Left ventricle myocardium superior (tissue), 1 donor: ENCODE measurements at regions not wholly inside any gene's neighbourhood (a gene's known extent, or its start where the extent isn't known, plus 50 kb on each side); places are given as distances from the start of the nearest gene placed in this dataset.
A peak's percentile ranks its signal among the peaks of the same experiment; 100 is the strongest.
"Not testable (repeated sequence)": the region's sequence is repeated elsewhere in the genome, so short reads cannot be mapped to it uniquely, and the experiment has no call there.

Experiments
- ATAC-seq: fragments of 200-7000 bp; cut with Tn5 transposase; one replicate; pipeline ENCODE4 v1.9.1; 2020; ENCODE audit warnings: mild to moderate bottlenecking, moderate library complexity
- DNase-seq: peaks from one replicate; pipeline ENCODE4 v3.0.0-alpha.2; 2020
- intact Hi-C: fragments of 100-400 bp; cut with micrococcal nuclease; formaldehyde crosslinking; loops from one replicate; pipeline ENCODE4 v1.11.0; 2022
- donor health status: DM: no; HTN: yes; CAD: no; lungs with severe emphysema.

- intact Hi-C loops: no loop called here
- ATAC-seq (no peak), DNase-seq (no peak)
These were observed 216.2 kb upstream of the PIK3R1 start for GRCh38 chr5:67999391-67999790.

- ATAC-seq: peak; percentile 86
- DNase-seq: peak; percentile 56
- intact Hi-C loops: no loop called here
These were observed 216.8 kb upstream of the PIK3R1 start for GRCh38 chr5:67998709-67999261.

GRCh38 chr5:67997892-67998457 is 217.6 kb upstream of the PIK3R1 start:
- DNase-seq (no peak), ATAC-seq (no peak)
- intact Hi-C loops: no loop called here

GRCh38 chr5:67997148-67997547 is 218.4 kb upstream of the PIK3R1 start:
- ATAC-seq (no peak), DNase-seq (no peak)
- intact Hi-C loops: no loop called here

GRCh38 chr5:67996596-67996995 is 219.0 kb upstream of the PIK3R1 start:
- no peak for DNase-seq
- intact Hi-C loops: no loop called here
- ATAC-seq: no peak

- ATAC-seq (peak; percentile 36), DNase-seq (no peak)
- intact Hi-C loops: no loop called here
These were observed 222.6 kb upstream of the PIK3R1 start for GRCh38 chr5:67992923-67993322.

GRCh38 chr5:67989456-67989855 is 226.1 kb upstream of the PIK3R1 start:
- peak; percentile 85 for ATAC-seq
- DNase-seq: peak; percentile 36
- intact Hi-C loops: no loop called here

GRCh38 chr5:67986761-67987160 is 228.8 kb upstream of the PIK3R1 start:
- no peak for ATAC-seq
- intact Hi-C loops: no loop called here
- no peak for DNase-seq

GRCh38 chr5:67985686-67986387 is 229.7 kb upstream of the PIK3R1 start:
- intact Hi-C loops: no loop called here
- ATAC-seq (peak; percentile 69), DNase-seq (no peak)

- DNase-seq (no peak), ATAC-seq (no peak)
- intact Hi-C loops: no loop called here
These were observed 231.0 kb upstream of the PIK3R1 start for GRCh38 chr5:67984546-67984945.

- DNase-seq (no peak), ATAC-seq (no peak)
- intact Hi-C loops: no loop called here
These were observed 232.1 kb upstream of the PIK3R1 start for GRCh38 chr5:67983251-67984110.

- ATAC-seq, DNase-seq, intact Hi-C loops: not testable (repeated sequence)
These were observed 233.4 kb upstream of the PIK3R1 start for GRCh38 chr5:67982160-67982559.

GRCh38 chr5:67978171-67978570 is 237.4 kb upstream of the PIK3R1 start:
- DNase-seq: no peak
- intact Hi-C loops: no loop called here
- no peak for ATAC-seq

GRCh38 chr5:67976891-67977601 is 238.5 kb upstream of the PIK3R1 start:
- intact Hi-C loops: no loop called here
- ATAC-seq (peak; percentile 29), DNase-seq (no peak)

GRCh38 chr5:67976181-67976580 is 239.4 kb upstream of the PIK3R1 start:
- no peak for DNase-seq
- no peak for ATAC-seq
- intact Hi-C loops: no loop called here

GRCh38 chr5:67974471-67974870 is 241.1 kb upstream of the PIK3R1 start:
- intact Hi-C loops: no loop called here
- ATAC-seq (no peak), DNase-seq (no peak)

GRCh38 chr5:67974054-67974453 is 241.5 kb upstream of the PIK3R1 start:
- DNase-seq (no peak), ATAC-seq (no peak)
- intact Hi-C loops: no loop called here

GRCh38 chr5:67971971-67972821 is 243.4 kb upstream of the PIK3R1 start:
- ATAC-seq: peak; percentile 55

More at GRCh38 chr5:67971971-67972821, 243.4 kb upstream of the PIK3R1 start:
- DNase-seq: no peak
- intact Hi-C loops: no loop called here
